SU-DHL-6 (cell line): ENCODE measurements at regions not wholly inside any gene's neighbourhood (a gene's known extent, or its start where the extent isn't known, plus 50 kb on each side); places are given as distances from the start of the nearest gene placed in this dataset.

Source experiments
- H2AFZ ChIP-seq: fragments of 200-600 bp; sonication (generic); 2 replicates; pipeline ENCODE4 v1.6.1; 2014; ENCODE audit warnings: low read depth, mild to moderate bottlenecking, moderate library complexity, mixed read lengths, antibody characterized with exemption, low read length; ENCODE audit not compliant: severe bottlenecking
- H3F3A ChIP-seq: fragments of 200-600 bp; shearing (Covaris generic); 2 replicates; pipeline ENCODE4 v1.6.0; 2016; ENCODE audit warnings: antibody characterized with exemption, mild to moderate bottlenecking; ENCODE audit not compliant: insufficient read depth
- H3K27ac ChIP-seq: fragments of 200-600 bp; sonication (generic); 2 replicates; pipeline ENCODE4 v1.5.1; 2016; ENCODE audit warnings: low read depth, mild to moderate bottlenecking, low read length, moderate library complexity, mixed read lengths
- H3K27me3 ChIP-seq: fragments of 200-600 bp; sonication (generic), shearing (Covaris generic); 2 replicates; pipeline ENCODE4 v1.6.0; 2014; ENCODE audit warnings: mild to moderate bottlenecking, low read length
- H3K36me3 ChIP-seq: fragments of 200-600 bp; sonication (generic); 2 replicates; pipeline ENCODE4 v1.6.1; 2014; ENCODE audit warnings: mild to moderate bottlenecking, low read length, mixed read lengths
- H3K4me2 ChIP-seq: fragments of 300-600, 200-600 bp; shearing (Covaris generic), sonication (generic); 2 replicates; pipeline ENCODE4 v1.6.0; 2014; ENCODE audit warnings: low read length, low read depth, mild to moderate bottlenecking; ENCODE audit not compliant: poor library complexity, severe bottlenecking
- H3K4me3 ChIP-seq: fragments of 200-600 bp; sonication (generic); 2 replicates; pipeline ENCODE4 v1.5.1; 2014; ENCODE audit warnings: antibody characterized with exemption, low read length, mild to moderate bottlenecking, mixed read lengths; ENCODE audit not compliant: insufficient read depth, poor library complexity, severe bottlenecking
- H3K79me2 ChIP-seq: fragments of 200-600 bp; sonication (generic); 2 replicates; pipeline ENCODE4 v1.6.1; 2014; ENCODE audit warnings: mild to moderate bottlenecking, low read length, moderate library complexity; ENCODE audit not compliant: insufficient read depth
- H3K9ac ChIP-seq: fragments of 200-600 bp; sonication (generic); 2 replicates; pipeline ENCODE4 v1.7.0; 2014; ENCODE audit warnings: mild to moderate bottlenecking, low read length
- H3K9me2 ChIP-seq: fragments of 200-600 bp; sonication (generic); replicated peaks from 2 replicates; pipeline ENCODE4 v1.6.1; 2014; ENCODE audit warnings: low read length; ENCODE audit not compliant: insufficient read depth
- H3K9me3 ChIP-seq: fragments of 200-600 bp; sonication (generic); 2 replicates; pipeline ENCODE4 v1.6.1; 2014; ENCODE audit warnings: low read length, mixed read lengths; ENCODE audit not compliant: insufficient read depth
- H4K20me1 ChIP-seq: fragments of 200-600 bp; sonication (generic); 2 replicates; pipeline ENCODE4 v1.6.1; 2014; ENCODE audit warnings: low read depth, mild to moderate bottlenecking, antibody characterized with exemption, low read length, moderate library complexity, mixed read lengths
- EZH2phosphoT487 ChIP-seq: fragments of 200-600 bp; sonication (generic), shearing (Covaris generic); conservative IDR thresholded peaks from 2 replicates; pipeline ENCODE4 v1.6.1; 2018; ENCODE audit warnings: mild to moderate bottlenecking, antibody characterized with exemption, low read length, moderate library complexity, mixed read lengths
- TF ChIP-seq, protein P1 (sequence below): fragments of 200-600 bp; sonication (generic); IDR thresholded peaks from one replicate; pipeline ENCODE4 v1.5.1; 2017; ENCODE audit warnings: antibody characterized with exemption, mild to moderate bottlenecking, low read length, moderate library complexity; ENCODE audit not compliant: insufficient read depth, poor library complexity, severe bottlenecking

DNA sequence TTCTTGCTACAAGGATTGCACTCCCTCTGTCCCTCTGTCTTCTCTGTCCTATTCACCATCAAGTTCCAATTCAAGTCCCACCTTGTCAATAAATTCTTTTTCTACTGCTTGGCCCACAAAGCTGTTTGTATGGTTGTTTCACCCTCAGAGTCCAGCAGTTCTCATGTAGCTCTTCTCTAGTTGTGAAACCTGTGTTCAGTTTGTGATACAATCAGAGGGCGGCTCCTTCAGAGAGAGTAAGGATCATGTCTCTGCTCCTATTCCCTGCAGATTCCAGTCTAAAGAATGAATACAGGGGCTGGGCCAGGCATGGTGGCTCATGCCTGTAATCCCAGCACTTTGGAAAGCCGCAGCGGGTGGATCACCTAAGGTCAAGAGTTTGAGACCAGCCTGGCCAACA is 126.6 kb upstream of the BET1 start:
- Histone ChIP-seq H3K9ac (no peak overlapping the region), H3K27me3 (no peaks in the 10 kb centered on the region), H4K20me1 (no peaks in the 10 kb centered on the region), H3K4me2 (no peak overlapping the region), H3K4me3 (no peak overlapping the region), H3K27ac (no peak overlapping the region), H3K36me3 (no peaks in the 10 kb centered on the region), H3K79me2 (no peaks in the 10 kb centered on the region), H3K9me2 (no peaks in the 10 kb centered on the region), H3F3A (no peaks in the 10 kb centered on the region), H3K9me3 (no peaks in the 10 kb centered on the region), H2AFZ (no peak overlapping the region)
- TF ChIP-seq, protein P1, sequence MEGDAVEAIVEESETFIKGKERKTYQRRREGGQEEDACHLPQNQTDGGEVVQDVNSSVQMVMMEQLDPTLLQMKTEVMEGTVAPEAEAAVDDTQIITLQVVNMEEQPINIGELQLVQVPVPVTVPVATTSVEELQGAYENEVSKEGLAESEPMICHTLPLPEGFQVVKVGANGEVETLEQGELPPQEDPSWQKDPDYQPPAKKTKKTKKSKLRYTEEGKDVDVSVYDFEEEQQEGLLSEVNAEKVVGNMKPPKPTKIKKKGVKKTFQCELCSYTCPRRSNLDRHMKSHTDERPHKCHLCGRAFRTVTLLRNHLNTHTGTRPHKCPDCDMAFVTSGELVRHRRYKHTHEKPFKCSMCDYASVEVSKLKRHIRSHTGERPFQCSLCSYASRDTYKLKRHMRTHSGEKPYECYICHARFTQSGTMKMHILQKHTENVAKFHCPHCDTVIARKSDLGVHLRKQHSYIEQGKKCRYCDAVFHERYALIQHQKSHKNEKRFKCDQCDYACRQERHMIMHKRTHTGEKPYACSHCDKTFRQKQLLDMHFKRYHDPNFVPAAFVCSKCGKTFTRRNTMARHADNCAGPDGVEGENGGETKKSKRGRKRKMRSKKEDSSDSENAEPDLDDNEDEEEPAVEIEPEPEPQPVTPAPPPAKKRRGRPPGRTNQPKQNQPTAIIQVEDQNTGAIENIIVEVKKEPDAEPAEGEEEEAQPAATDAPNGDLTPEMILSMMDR: no peak
- no peak for TF ChIP-seq EZH2phosphoT487

DNA sequence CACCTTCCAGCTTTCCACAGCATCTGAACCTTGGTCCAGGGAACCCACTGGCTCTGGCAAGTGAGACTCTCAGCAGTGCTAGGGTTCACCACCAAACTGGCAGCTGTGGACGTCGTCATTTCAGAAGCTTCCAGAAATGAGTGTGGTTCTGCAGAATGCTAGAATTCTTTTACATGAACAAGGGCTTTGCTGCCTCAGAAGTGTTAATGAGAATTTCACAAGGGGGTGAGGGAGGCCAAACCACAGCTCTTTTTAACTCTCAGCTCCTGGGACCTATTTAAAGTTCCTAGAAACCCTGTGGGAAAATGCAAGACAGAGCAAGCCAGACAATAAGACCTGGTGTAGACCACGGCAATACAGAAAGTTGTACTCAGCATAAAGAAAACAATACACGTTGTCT is 129.3 kb upstream of the BET1 start:
- Histone ChIP-seq H3K9ac (no peak overlapping the region), H3K9me2 (no peaks in the 10 kb centered on the region), H3K4me3 (no peak overlapping the region), H3K4me2 (no peak overlapping the region), H4K20me1 (no peaks in the 10 kb centered on the region), H3K27me3 (no peaks in the 10 kb centered on the region), H2AFZ (no peak overlapping the region), H3K27ac (no peak overlapping the region), H3K9me3 (no peaks in the 10 kb centered on the region), H3F3A (no peaks in the 10 kb centered on the region), H3K79me2 (no peaks in the 10 kb centered on the region), H3K36me3 (no peaks in the 10 kb centered on the region)
- no peak for TF ChIP-seq EZH2phosphoT487
- TF ChIP-seq, protein P1: no peak

DNA sequence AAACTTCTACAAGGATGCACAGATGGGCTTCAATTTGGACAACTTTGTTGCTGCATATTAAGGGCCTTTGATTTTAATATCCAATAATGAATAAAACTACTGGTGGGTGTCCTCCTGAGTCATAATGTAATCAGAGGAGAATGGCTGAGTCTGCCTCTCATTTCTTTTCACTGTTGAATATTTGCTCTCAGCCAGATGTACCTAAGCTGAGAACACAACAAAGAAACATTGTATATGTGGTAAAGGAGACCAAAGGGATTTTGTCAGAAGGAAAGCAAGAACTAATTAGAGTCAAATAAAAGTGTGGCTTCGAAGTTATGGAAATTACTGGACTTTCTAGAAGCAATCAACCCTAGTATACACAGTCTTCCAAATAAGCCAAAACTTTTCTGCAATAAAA is 131.0 kb upstream of the BET1 start:
- Histone ChIP-seq H3K9ac (no peak overlapping the region), H3K9me2 (no peaks in the 10 kb centered on the region), H4K20me1 (no peaks in the 10 kb centered on the region), H3F3A (no peaks in the 10 kb centered on the region), H2AFZ (no peak overlapping the region), H3K79me2 (no peaks in the 10 kb centered on the region), H3K36me3 (no peaks in the 10 kb centered on the region), H3K4me2 (no peak overlapping the region), H3K9me3 (no peaks in the 10 kb centered on the region), H3K27me3 (no peaks in the 10 kb centered on the region), H3K27ac (no peak overlapping the region), H3K4me3 (no peak overlapping the region)
- no peak for TF ChIP-seq EZH2phosphoT487
- TF ChIP-seq, protein P1: no peak

DNA sequence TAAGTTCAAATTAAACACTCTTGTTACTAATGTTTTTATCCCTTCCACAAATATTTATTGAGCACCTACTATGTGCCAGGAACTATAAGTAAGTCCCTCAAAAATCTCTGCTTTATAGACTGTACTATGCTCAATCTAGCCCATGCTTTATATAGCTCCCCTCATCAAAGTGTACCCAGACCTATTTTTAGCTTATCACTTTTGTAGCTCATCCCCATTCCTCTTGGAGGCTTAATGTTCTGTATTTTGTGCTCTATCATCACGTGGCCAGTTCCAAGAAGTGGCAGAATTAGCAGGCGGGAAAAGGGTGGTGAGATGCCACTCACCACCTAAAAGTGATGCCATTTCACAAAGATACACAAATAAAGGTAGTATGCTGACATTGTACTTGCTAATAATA is 138.1 kb upstream of the BET1 start:
- Histone ChIP-seq H3F3A (no peaks in the 10 kb centered on the region), H2AFZ (no peak overlapping the region), H3K9me2 (no peaks in the 10 kb centered on the region), H3K27me3 (no peaks in the 10 kb centered on the region), H4K20me1 (no peaks in the 10 kb centered on the region), H3K27ac (no peak overlapping the region), H3K79me2 (no peaks in the 10 kb centered on the region), H3K9me3 (no peaks in the 10 kb centered on the region), H3K4me3 (no peak overlapping the region), H3K36me3 (no peaks in the 10 kb centered on the region), H3K9ac (no peak overlapping the region), H3K4me2 (no peak overlapping the region)
- no peak for TF ChIP-seq EZH2phosphoT487
- TF ChIP-seq, protein P1: no peak
